ENCODE measurements at regions not wholly inside any gene's neighbourhood (a gene's known extent, or its start where the extent isn't known, plus 50 kb on each side); places are given as distances from the start of the nearest gene placed in this dataset.

- ChIA-PET RAD21 (ENCODE audit: unreplicated experiment) (no interaction called here), SMC1A (ENCODE audit: uncharacterized antibody, unreplicated experiment) (no interaction called here), POLR2A (no interaction called here), CTCF (no interaction called here)
- no peak for DNase-seq (ENCODE audit: low read depth, low spot score)
- TF ChIP-seq ZSCAN29 (IDR thresholded peaks at IDR 0.05) (no peak), ZNF384 (IDR thresholded peaks at IDR 0.05; ENCODE audit: borderline replicate concordance, low read depth, low read length) (no peak), SPI1 (IDR thresholded peaks at IDR 0.05; ENCODE audit: borderline replicate concordance, insufficient read depth, low read depth, low read length) (no peak), IKZF2 (IDR thresholded peaks at IDR 0.05) (no peak), RCOR1 (conservative IDR thresholded peaks at IDR 0.05; ENCODE audit: low read depth, low read length) (no peak), SREBF1 (IDR thresholded peaks at IDR 0.05; ENCODE audit: low read length) (no peak)
- Histone ChIP-seq H3K79me2 (ENCODE audit: control insufficient read depth, insufficient read depth, low read length) (no peaks in the 10 kb centered on the region), H3K27ac (ENCODE audit: control insufficient read depth, insufficient read depth) (no peak overlapping the region), H3K9ac (ENCODE audit: control insufficient read depth, insufficient read depth, low read length) (no peak overlapping the region), H3K4me3 (no peak overlapping the region), H3K4me2 (ENCODE audit: control insufficient read depth, insufficient read depth) (no peak overlapping the region), H4K20me1 (ENCODE audit: control insufficient read depth, insufficient read depth) (no peaks in the 10 kb centered on the region), H3K4me1 (ENCODE audit: control insufficient read depth, insufficient read depth, low read length) (no peaks in the 10 kb centered on the region), H3K36me3 (ENCODE audit: control insufficient read depth in 2 of 2, insufficient read depth in 2 of 2, low read length in 1 of 2) (no peaks in the 10 kb centered on the region), H3K9me3 (replicated peaks; ENCODE audit: control insufficient read depth, insufficient read depth, low read length) (no peaks in the 10 kb centered on the region), H3K27me3 (replicated peaks in 1 of 2; ENCODE audit: control insufficient read depth in 2 of 2, insufficient read depth in 2 of 2, low read length in 1 of 2) (no peaks in the 10 kb centered on the region), H2AFZ (ENCODE audit: control insufficient read depth, low read depth, low read length) (no peak overlapping the region)
- intact Hi-C loops (cut with micrococcal nuclease; ENCODE audit: unreplicated experiment) (no loop called here), in situ Hi-C loops (cut with MboI) (no loop called here)
- BruUV-seq (replicated peaks) = no TSS peak
- no peak for FAIRE-seq
- no peak for ATAC-seq
These were observed 181.0 kb upstream of the MAMLD1 start for GRCh38 chrX:150182161-150182560.

GRCh38 chrX:150184491-150184890, 178.6 kb upstream of the MAMLD1 start:
- DNase-seq (ENCODE audit: low read depth, low spot score) (no peak), ATAC-seq (no peak), FAIRE-seq (no peak)
- WGBS (ENCODE audit: insufficient coverage, insufficient replicate concordance, low lambda C conversion rate, missing lambda C conversion rate) = 42% methylated on average over 3 of the region's 3 CpGs
- intact Hi-C loops (cut with micrococcal nuclease; ENCODE audit: unreplicated experiment) (no loop called here), in situ Hi-C loops (cut with MboI) (no loop called here)
- Histone ChIP-seq H3K4me1 (ENCODE audit: control insufficient read depth, insufficient read depth, low read length) (no peaks in the 10 kb centered on the region), H2AFZ (ENCODE audit: control insufficient read depth, low read depth, low read length) (no peak overlapping the region), H3K36me3 (ENCODE audit: control insufficient read depth in 2 of 2, insufficient read depth in 2 of 2, low read length in 1 of 2) (no peaks in the 10 kb centered on the region), H3K4me3 (no peak overlapping the region), H3K4me2 (ENCODE audit: control insufficient read depth, insufficient read depth) (no peak overlapping the region), H3K27ac (ENCODE audit: control insufficient read depth, insufficient read depth) (no peak overlapping the region), H3K27me3 (replicated peaks in 1 of 2; ENCODE audit: control insufficient read depth in 2 of 2, insufficient read depth in 2 of 2, low read length in 1 of 2) (no peaks in the 10 kb centered on the region), H3K79me2 (ENCODE audit: control insufficient read depth, insufficient read depth, low read length) (no peaks in the 10 kb centered on the region), H3K9me3 (replicated peaks; ENCODE audit: control insufficient read depth, insufficient read depth, low read length) (no peaks in the 10 kb centered on the region), H3K9ac (ENCODE audit: control insufficient read depth, insufficient read depth, low read length) (no peak overlapping the region), H4K20me1 (ENCODE audit: control insufficient read depth, insufficient read depth) (no peaks in the 10 kb centered on the region)
- ChIA-PET POLR2A (no interaction called here), RAD21 (ENCODE audit: unreplicated experiment) (no interaction called here), CTCF (interaction anchor here (1.0 kb wide), 1 partner anchor 15 kb away, joined by 3 read pairs; no protein-coding TSS in a partner anchor), SMC1A (ENCODE audit: uncharacterized antibody, unreplicated experiment) (no interaction called here)
- no peak for TF ChIP-seq NFYB (IDR thresholded peaks at IDR 0.05; ENCODE audit: insufficient read depth, low read depth, low read length)
- no peak for TF ChIP-seq REST (IDR thresholded peaks at IDR 0.05; ENCODE audit: low read depth, low read length)
- no peak for TF ChIP-seq NRF1 (conservative IDR thresholded peaks at IDR 0.05; ENCODE audit: low read depth, low read length)
- no TSS peak for BruUV-seq (replicated peaks)
